CD14-positive monocyte (primary cell): ENCODE measurements at regions not wholly inside any gene's neighbourhood (a gene's known extent, or its start where the extent isn't known, plus 50 kb on each side); places are given as distances from the start of the nearest gene placed in this dataset.

Experiments
- DNase-seq, 3 donors: peaks; one replicate each; pipeline ENCODE4 v3.0.0-alpha.2; 2011 to 2022
- H2AFZ ChIP-seq: 2 replicates; pipeline ENCODE4 v1.6.0; 2012; ENCODE audit warnings: mild to moderate bottlenecking, low read depth, low read length, inconsistent platforms; ENCODE audit not compliant: insufficient read depth, poor library complexity, severe bottlenecking
- H3K27ac ChIP-seq, 2 donors: 1 replicate in 1 of 2; 2 replicates in 1 of 2; pipeline ENCODE4 v1.5.1; 2012 to 2013; ENCODE audit warnings: low read length in 2 of 2, control low read depth in 1 of 2, inconsistent platforms in 1 of 2, low read depth in 1 of 2, mild to moderate bottlenecking in 1 of 2
- H3K27me3 ChIP-seq, 2 donors: one replicate each; pipeline versions ENCODE4 v1.6.0 to v1.6.1; 2011 to 2013; ENCODE audit warnings: low read length in 2 of 2; ENCODE audit not compliant: control insufficient read depth in 2 of 2, insufficient read depth in 2 of 2
- H3K36me3 ChIP-seq, 2 donors: replicated peaks in 1 of 2; 1 replicate in 1 of 2; 2 replicates in 1 of 2; pipeline versions ENCODE4 v1.5.1 to v1.6.1; 2012 to 2013; ENCODE audit warnings: low read length in 2 of 2, control low read depth in 1 of 2, inconsistent platforms in 1 of 2, mild to moderate bottlenecking in 1 of 2; ENCODE audit not compliant: insufficient read depth in 2 of 2, control insufficient read depth in 1 of 2
- H3K4me1 ChIP-seq, 2 donors: 1 replicate in 1 of 2; 2 replicates in 1 of 2; pipeline versions ENCODE4 v1.5.1 to v1.6.1; 2012 to 2013; ENCODE audit warnings: low read length in 2 of 2, control low read depth in 1 of 2, inconsistent platforms in 1 of 2, mild to moderate bottlenecking in 1 of 2, moderate library complexity in 1 of 2; ENCODE audit not compliant: insufficient read depth in 2 of 2, control insufficient read depth in 1 of 2
- H3K4me2 ChIP-seq: replicated peaks from 2 replicates; pipeline ENCODE3; 2012; ENCODE audit warnings: low read length, moderate library complexity, mild to moderate bottlenecking; ENCODE audit not compliant: poor library complexity, severe bottlenecking; ENCODE audit errors: extremely low read depth
- H3K4me3 ChIP-seq, 3 experiments: fragments of 200-600 bp in 1 of 3; sonication (generic) in 1 of 3; replicated peaks in 1 of 3; 1 replicate in 2 of 3; 2 replicates in 1 of 3; pipeline ENCODE4 v1.5.1; 2011 to 2013; ENCODE audit warnings: low read length in 3 of 3, mild to moderate bottlenecking in 3 of 3, control low read depth in 2 of 3, low read depth in 2 of 3, inconsistent platforms in 1 of 3, moderate library complexity in 1 of 3
- H3K79me2 ChIP-seq: 2 replicates; pipeline ENCODE4 v1.6.0; 2012; ENCODE audit warnings: mild to moderate bottlenecking, control low read depth, inconsistent platforms, low read length, moderate library complexity; ENCODE audit not compliant: insufficient read depth
- H3K9ac ChIP-seq: 2 replicates; pipeline ENCODE4 v1.6.0; 2017; ENCODE audit warnings: low read length, mild to moderate bottlenecking; ENCODE audit not compliant: insufficient read depth, poor library complexity, severe bottlenecking
- H3K9me3 ChIP-seq, 2 donors: replicated peaks in 1 of 2; 1 replicate in 1 of 2; 2 replicates in 1 of 2; pipeline versions ENCODE4 v1.5.1 to v1.6.1; 2012 to 2013; ENCODE audit warnings: low read length in 2 of 2, control low read depth in 1 of 2; ENCODE audit not compliant: control insufficient read depth in 1 of 2, insufficient read depth in 1 of 2
- H4K20me1 ChIP-seq: 2 replicates; pipeline ENCODE4 v1.6.0; 2012; ENCODE audit warnings: mild to moderate bottlenecking, low read length, control low read depth, moderate library complexity; ENCODE audit not compliant: insufficient read depth
- H3K27ac Mint-ChIP-seq, 7 donors: one replicate each; pipeline ENCODE4 v1.8.0; 2020; ENCODE audit warnings: mild to moderate bottlenecking in 7 of 7, mixed read lengths in 7 of 7, moderate library complexity in 6 of 7, inconsistent platforms in 2 of 7
- H3K27me3 Mint-ChIP-seq, 3 donors: one replicate each; pipeline ENCODE4 v1.8.0; 2021 to 2022; ENCODE audit warnings: low read depth in 3 of 3, mild to moderate bottlenecking in 3 of 3, mixed read lengths in 3 of 3, moderate library complexity in 3 of 3, inconsistent platforms in 1 of 3
- H3K36me3 Mint-ChIP-seq, 2 donors: one replicate each; pipeline ENCODE4 v1.8.0; 2020; ENCODE audit warnings: mixed read lengths in 2 of 2, inconsistent platforms in 1 of 2, mild to moderate bottlenecking in 1 of 2
- H3K4me1 Mint-ChIP-seq: one replicate; pipeline ENCODE4 v1.8.0; 2020; ENCODE audit warnings: mild to moderate bottlenecking, mixed read lengths
- H3K4me3 Mint-ChIP-seq, 2 donors: one replicate each; pipeline ENCODE4 v1.8.0; 2020; ENCODE audit warnings: mild to moderate bottlenecking in 2 of 2, mixed read lengths in 2 of 2, moderate library complexity in 1 of 2
- H3K9me3 Mint-ChIP-seq, 7 donors: one replicate each; pipeline ENCODE4 v1.8.0; 2020 to 2022; ENCODE audit warnings: mixed read lengths in 7 of 7, mild to moderate bottlenecking in 6 of 7, moderate library complexity in 6 of 7, inconsistent platforms in 2 of 7
- WGBS: methylation state at CpG from one replicate; pipeline ENCODE4 v1.1.5; 2013; ENCODE audit warnings: missing lambda C conversion rate; ENCODE audit not compliant: insufficient coverage; 5-methylcytosine and 5-hydroxymethylcytosine counted together
- intact Hi-C, 2 donors: fragments of 100-400 bp; cut with micrococcal nuclease; formaldehyde crosslinking; loops; one replicate each; pipeline versions ENCODE4 v1.15.0 to v1.15.1; 2023
- TF ChIP-seq, protein P1 (sequence below): fragments of 200-600 bp; IDR thresholded peaks from one replicate; pipeline ENCODE4 v1.8.0; 2022; ENCODE audit warnings: antibody characterized with exemption, mild to moderate bottlenecking

GRCh38 chr10:31752170-31752569 is 176.5 kb downstream of the ARHGAP12 start:
- WGBS: no CpG with 5 or more reads among the region's 1 CpG
- TF ChIP-seq, protein P1, sequence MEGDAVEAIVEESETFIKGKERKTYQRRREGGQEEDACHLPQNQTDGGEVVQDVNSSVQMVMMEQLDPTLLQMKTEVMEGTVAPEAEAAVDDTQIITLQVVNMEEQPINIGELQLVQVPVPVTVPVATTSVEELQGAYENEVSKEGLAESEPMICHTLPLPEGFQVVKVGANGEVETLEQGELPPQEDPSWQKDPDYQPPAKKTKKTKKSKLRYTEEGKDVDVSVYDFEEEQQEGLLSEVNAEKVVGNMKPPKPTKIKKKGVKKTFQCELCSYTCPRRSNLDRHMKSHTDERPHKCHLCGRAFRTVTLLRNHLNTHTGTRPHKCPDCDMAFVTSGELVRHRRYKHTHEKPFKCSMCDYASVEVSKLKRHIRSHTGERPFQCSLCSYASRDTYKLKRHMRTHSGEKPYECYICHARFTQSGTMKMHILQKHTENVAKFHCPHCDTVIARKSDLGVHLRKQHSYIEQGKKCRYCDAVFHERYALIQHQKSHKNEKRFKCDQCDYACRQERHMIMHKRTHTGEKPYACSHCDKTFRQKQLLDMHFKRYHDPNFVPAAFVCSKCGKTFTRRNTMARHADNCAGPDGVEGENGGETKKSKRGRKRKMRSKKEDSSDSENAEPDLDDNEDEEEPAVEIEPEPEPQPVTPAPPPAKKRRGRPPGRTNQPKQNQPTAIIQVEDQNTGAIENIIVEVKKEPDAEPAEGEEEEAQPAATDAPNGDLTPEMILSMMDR: no peak
- peaks cover 0 to 3% (median 0%) of the 10 kb centered on the region in 7 donors for H3K9me3 Mint-ChIP-seq
- H3K4me3 Mint-ChIP-seq: peak overlapping the region in 1 of 2 donors; percentile 13
- H4K20me1 ChIP-seq: no peaks in the 10 kb centered on the region
- H3K27me3 Mint-ChIP-seq: peaks cover 0 to 4% (median 0%) of the 10 kb centered on the region in 3 donors
- peak overlapping the region in 6 of 7 donors; percentile 41 to 92 (median 86) for H3K27ac Mint-ChIP-seq
- no peak overlapping the region for H3K27ac ChIP-seq
- H3K4me1 Mint-ChIP-seq: peaks cover 40% of the 10 kb centered on the region
- no peaks in the 10 kb centered on the region for H3K27me3 ChIP-seq
- H3K79me2 ChIP-seq: no peaks in the 10 kb centered on the region
- no peak overlapping the region for H2AFZ ChIP-seq
- H3K36me3 Mint-ChIP-seq: peaks cover 0 to 2% of the 10 kb centered on the region in 2 donors
- intact Hi-C loops: loop anchor here in 1 of 2 donors (10.0 kb wide), 1 partner anchor 747 kb away; no protein-coding TSS in a partner anchor
- no peak overlapping the region for H3K9ac ChIP-seq
- no peak for DNase-seq
- H3K4me3 ChIP-seq: no peak overlapping the region
- peaks cover 32 to 40% of the 10 kb centered on the region in 2 donors for H3K4me1 ChIP-seq
- H3K4me2 ChIP-seq: no peak overlapping the region
- no peaks in the 10 kb centered on the region for H3K36me3 ChIP-seq
- no peaks in the 10 kb centered on the region for H3K9me3 ChIP-seq

DNA sequence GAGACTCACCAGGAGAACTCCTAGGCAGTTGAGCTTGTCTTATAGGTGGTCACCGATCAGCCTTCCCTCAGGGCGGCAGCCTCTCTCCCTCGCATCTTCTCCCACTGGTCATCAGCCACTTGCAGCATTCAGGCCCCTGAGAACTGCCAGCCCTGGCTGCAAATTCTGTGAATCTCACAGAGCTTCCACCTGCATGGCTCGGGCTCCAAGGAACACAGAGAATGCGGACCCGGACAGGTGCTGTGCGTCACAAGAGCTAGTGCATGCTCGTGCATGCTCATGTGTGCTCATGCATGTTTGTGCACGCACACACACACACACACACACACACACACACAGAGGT is 176.9 kb downstream of the ARHGAP12 start:
- Histone ChIP-seq H4K20me1 (no peaks in the 10 kb centered on the region), H3K79me2 (no peaks in the 10 kb centered on the region), H2AFZ (no peak overlapping the region), H3K4me2 (peak overlapping the region; percentile 29), H3K36me3 (no peaks in the 10 kb centered on the region), H3K4me3 (no peak overlapping the region), H3K27ac (peak overlapping the region in 1 of 2 donors; percentile 81), H3K4me1 (peaks cover 32 to 40% of the 10 kb centered on the region in 2 donors), H3K9me3 (no peaks in the 10 kb centered on the region), H3K27me3 (no peaks in the 10 kb centered on the region), H3K9ac (no peak overlapping the region)
- Mint-ChIP-seq H3K4me3 (peak overlapping the region; percentile 3 to 50), H3K27ac (peak overlapping the region; percentile 78 to 92 (median 87)), H3K9me3 (peaks cover 0 to 3% (median 0%) of the 10 kb centered on the region in 7 donors), H3K36me3 (peaks cover 0 to 2% of the 10 kb centered on the region in 2 donors), H3K27me3 (peaks cover 0 to 4% (median 0%) of the 10 kb centered on the region in 3 donors), H3K4me1 (peaks cover 38% of the 10 kb centered on the region)
- intact Hi-C loops: loop anchor here (2.0 to 10.0 kb wide), 2 partner anchors 45 to 747 kb away; no protein-coding TSS in a partner anchor
- 86% methylated on average over 6 of the region's 9 CpGs for WGBS
- TF ChIP-seq, protein P1: no peak
- DNase-seq: no peak
